RWPE2 (cell line): ENCODE measurements at regions not wholly inside any gene's neighbourhood (a gene's known extent, or its start where the extent isn't known, plus 50 kb on each side); places are given as distances from the start of the nearest gene placed in this dataset.

ENCODE experiments used
- ATAC-seq: fragments of 200-7000 bp; cut with Tn5 transposase; 3 replicates; pipeline ENCODE4 v1.9.1; 2021; ENCODE audit warnings: low read depth
- DNase-seq: peaks from one replicate; pipeline ENCODE4 v3.0.0-alpha.2; 2020; ENCODE audit warnings: low spot score
- H3K27ac ChIP-seq: fragments of 450-650 bp; 2 replicates; pipeline ENCODE4 v1.5.1; 2017; ENCODE audit warnings: mild to moderate bottlenecking; ENCODE audit not compliant: poor library complexity, severe bottlenecking
- H3K27me3 ChIP-seq: fragments of 250-450 bp; sonication (Bioruptor Pico); 2 replicates; pipeline ENCODE4 v1.5.1; 2021; ENCODE audit warnings: mild to moderate bottlenecking, moderate library complexity; ENCODE audit not compliant: insufficient read depth, poor library complexity, severe bottlenecking
- H3K36me3 ChIP-seq: fragments of 250-450 bp; sonication (Bioruptor Pico); 2 replicates; pipeline ENCODE4 v1.5.1; 2020; ENCODE audit warnings: low read depth, mild to moderate bottlenecking, moderate library complexity
- H3K4me1 ChIP-seq: fragments of 250-450 bp; sonication (Bioruptor Pico); 2 replicates; pipeline ENCODE4 v1.5.1; 2021; ENCODE audit warnings: mild to moderate bottlenecking, moderate library complexity; ENCODE audit not compliant: insufficient read depth, poor library complexity, severe bottlenecking
- H3K4me3 ChIP-seq: fragments of 250-450 bp; sonication (Bioruptor Pico); 2 replicates; pipeline ENCODE4 v1.5.1; 2021; ENCODE audit warnings: mild to moderate bottlenecking, moderate library complexity; ENCODE audit not compliant: severe bottlenecking
- H3K9me3 ChIP-seq: fragments of 250-450 bp; sonication (Bioruptor Pico); 2 replicates; pipeline ENCODE4 v1.5.1; 2021; ENCODE audit warnings: mild to moderate bottlenecking, moderate library complexity; ENCODE audit not compliant: severe bottlenecking
- CTCF ChIP-seq: fragments of 450-650 bp; IDR thresholded peaks from one replicate; pipeline ENCODE4 v1.5.1; 2017; ENCODE audit warnings: mild to moderate bottlenecking, moderate library complexity; ENCODE audit not compliant: poor library complexity, severe bottlenecking

GRCh38 chr3:109596991-109597390, 259.6 kb upstream of the DPPA4 start:
- Histone ChIP-seq H3K9me3 (no peaks in the 10 kb centered on the region), H3K4me1 (no peaks in the 10 kb centered on the region), H3K27ac (no peak overlapping the region), H3K36me3 (no peaks in the 10 kb centered on the region), H3K27me3 (no peaks in the 10 kb centered on the region), H3K4me3 (no peak overlapping the region)
- ATAC-seq (no peak), DNase-seq (no peak)
- TF ChIP-seq CTCF: no peak

- no peak for ATAC-seq
- DNase-seq: no peak
- H3K27me3 ChIP-seq: no peaks in the 10 kb centered on the region
- H3K27ac ChIP-seq: no peak overlapping the region
- H3K9me3 ChIP-seq: no peaks in the 10 kb centered on the region
- H3K4me1 ChIP-seq: no peaks in the 10 kb centered on the region
- no peak overlapping the region for H3K4me3 ChIP-seq
- no peak for TF ChIP-seq CTCF
- no peaks in the 10 kb centered on the region for H3K36me3 ChIP-seq
Observed at GRCh38 chr3:109597444-109597843, 260.1 kb upstream of the DPPA4 start.

- no peak for TF ChIP-seq CTCF
- Histone ChIP-seq H3K27me3 (peaks cover 13% of the 10 kb centered on the region), H3K27ac (no peak overlapping the region), H3K9me3 (no peaks in the 10 kb centered on the region), H3K4me3 (no peak overlapping the region), H3K4me1 (no peaks in the 10 kb centered on the region), H3K36me3 (no peaks in the 10 kb centered on the region)
- DNase-seq (no peak), ATAC-seq (no peak)
Observed at GRCh38 chr3:109607897-109608296, 270.6 kb upstream of the DPPA4 start.

- Histone ChIP-seq H3K27ac (no peak overlapping the region), H3K27me3 (peaks cover 13% of the 10 kb centered on the region), H3K4me3 (no peak overlapping the region), H3K36me3 (no peaks in the 10 kb centered on the region), H3K4me1 (no peaks in the 10 kb centered on the region), H3K9me3 (no peaks in the 10 kb centered on the region)
- ATAC-seq (no peak), DNase-seq (no peak)
- no peak for TF ChIP-seq CTCF
Observed at GRCh38 chr3:109608574-109608973, 271.2 kb upstream of the DPPA4 start.

GRCh38 chr3:109618766-109619378, 281.5 kb upstream of the DPPA4 start:
- H3K27me3 ChIP-seq: no peaks in the 10 kb centered on the region
- no peaks in the 10 kb centered on the region for H3K36me3 ChIP-seq
- no peaks in the 10 kb centered on the region for H3K9me3 ChIP-seq
- H3K4me3 ChIP-seq: no peak overlapping the region
- ATAC-seq: no peak
- no peak for DNase-seq
- H3K4me1 ChIP-seq: no peaks in the 10 kb centered on the region
- TF ChIP-seq CTCF: no peak
- no peak overlapping the region for H3K27ac ChIP-seq
